ENCODE measurements at regions not wholly inside any gene's neighbourhood (a gene's known extent, or its start where the extent isn't known, plus 50 kb on each side); places are given as distances from the start of the nearest gene placed in this dataset.

DNA sequence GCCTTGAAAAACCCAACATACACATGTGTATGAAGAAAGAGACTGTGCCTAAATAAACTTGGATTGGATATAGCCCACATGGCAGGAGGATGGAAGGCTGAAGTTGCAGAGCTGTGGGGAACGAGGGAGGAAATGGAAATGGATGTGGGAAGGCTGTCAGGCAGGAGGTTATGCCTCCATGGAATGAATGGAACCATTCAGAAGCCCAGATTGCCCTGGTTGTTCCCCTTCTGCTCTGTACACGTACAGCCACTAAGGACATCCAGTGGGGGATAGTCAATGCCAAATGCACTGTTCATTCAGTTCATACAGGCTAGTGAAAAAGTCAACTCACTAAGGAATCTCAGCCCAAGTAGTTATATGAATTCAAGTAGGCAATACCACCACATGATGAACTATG lies 463.7 kb downstream of the TNS1 start:
- no peak overlapping the region for H3K27ac ChIP-seq
- TF ChIP-seq, protein P1, sequence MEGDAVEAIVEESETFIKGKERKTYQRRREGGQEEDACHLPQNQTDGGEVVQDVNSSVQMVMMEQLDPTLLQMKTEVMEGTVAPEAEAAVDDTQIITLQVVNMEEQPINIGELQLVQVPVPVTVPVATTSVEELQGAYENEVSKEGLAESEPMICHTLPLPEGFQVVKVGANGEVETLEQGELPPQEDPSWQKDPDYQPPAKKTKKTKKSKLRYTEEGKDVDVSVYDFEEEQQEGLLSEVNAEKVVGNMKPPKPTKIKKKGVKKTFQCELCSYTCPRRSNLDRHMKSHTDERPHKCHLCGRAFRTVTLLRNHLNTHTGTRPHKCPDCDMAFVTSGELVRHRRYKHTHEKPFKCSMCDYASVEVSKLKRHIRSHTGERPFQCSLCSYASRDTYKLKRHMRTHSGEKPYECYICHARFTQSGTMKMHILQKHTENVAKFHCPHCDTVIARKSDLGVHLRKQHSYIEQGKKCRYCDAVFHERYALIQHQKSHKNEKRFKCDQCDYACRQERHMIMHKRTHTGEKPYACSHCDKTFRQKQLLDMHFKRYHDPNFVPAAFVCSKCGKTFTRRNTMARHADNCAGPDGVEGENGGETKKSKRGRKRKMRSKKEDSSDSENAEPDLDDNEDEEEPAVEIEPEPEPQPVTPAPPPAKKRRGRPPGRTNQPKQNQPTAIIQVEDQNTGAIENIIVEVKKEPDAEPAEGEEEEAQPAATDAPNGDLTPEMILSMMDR (IDR thresholded peaks at IDR 0.05): no peak
- TF ChIP-seq ZFX (IDR thresholded peaks at IDR 0.05; ENCODE audit: borderline replicate concordance): no peak

GRCh38 chr2:217538719-217539118 lies 464.1 kb downstream of the TNS1 start:
- H3K27ac ChIP-seq: no peak overlapping the region
- TF ChIP-seq, protein P1 (IDR thresholded peaks at IDR 0.05): no peak
- no peak for TF ChIP-seq ZFX (IDR thresholded peaks at IDR 0.05; ENCODE audit: borderline replicate concordance)

DNA sequence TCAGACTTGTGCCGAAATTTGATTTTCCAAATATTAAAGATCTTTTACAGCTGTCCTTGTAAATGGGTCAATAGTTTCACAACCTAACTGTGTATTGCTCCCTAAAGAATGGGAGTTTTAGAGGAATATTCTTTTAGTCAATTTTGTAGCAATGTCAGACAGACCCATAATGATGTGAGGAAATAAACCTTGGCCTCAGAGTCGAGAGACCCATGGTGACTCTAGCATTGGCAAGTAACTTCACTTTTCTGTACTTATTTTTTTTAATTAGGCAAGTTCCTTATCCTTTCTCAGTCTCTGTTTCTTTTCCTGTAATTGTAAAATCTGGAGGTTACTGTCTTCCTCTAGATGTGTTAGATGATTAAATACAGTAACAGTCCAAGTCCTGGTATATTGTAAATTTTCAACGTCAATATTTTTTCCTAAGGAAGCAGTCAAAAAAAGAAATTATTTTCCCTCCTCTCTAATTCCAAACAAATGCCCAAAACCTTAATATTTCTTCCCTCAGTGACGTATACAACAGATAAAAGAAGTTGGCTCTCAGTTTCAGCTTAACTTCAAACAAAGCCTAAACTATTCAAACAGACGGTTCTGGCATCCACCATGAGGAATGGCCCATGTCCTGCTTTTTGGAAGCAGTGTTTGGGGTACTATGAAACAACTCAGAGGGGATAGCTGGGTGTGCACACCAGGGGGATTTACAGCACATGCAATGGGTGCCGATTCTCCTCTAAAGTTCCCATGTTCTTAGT lies 466.7 kb downstream of the TNS1 start:
- TF ChIP-seq, protein P1 (IDR thresholded peaks at IDR 0.05): no peak
- TF ChIP-seq ZFX (IDR thresholded peaks at IDR 0.05; ENCODE audit: borderline replicate concordance): no peak
- H3K27ac ChIP-seq: no peak overlapping the region

DNA sequence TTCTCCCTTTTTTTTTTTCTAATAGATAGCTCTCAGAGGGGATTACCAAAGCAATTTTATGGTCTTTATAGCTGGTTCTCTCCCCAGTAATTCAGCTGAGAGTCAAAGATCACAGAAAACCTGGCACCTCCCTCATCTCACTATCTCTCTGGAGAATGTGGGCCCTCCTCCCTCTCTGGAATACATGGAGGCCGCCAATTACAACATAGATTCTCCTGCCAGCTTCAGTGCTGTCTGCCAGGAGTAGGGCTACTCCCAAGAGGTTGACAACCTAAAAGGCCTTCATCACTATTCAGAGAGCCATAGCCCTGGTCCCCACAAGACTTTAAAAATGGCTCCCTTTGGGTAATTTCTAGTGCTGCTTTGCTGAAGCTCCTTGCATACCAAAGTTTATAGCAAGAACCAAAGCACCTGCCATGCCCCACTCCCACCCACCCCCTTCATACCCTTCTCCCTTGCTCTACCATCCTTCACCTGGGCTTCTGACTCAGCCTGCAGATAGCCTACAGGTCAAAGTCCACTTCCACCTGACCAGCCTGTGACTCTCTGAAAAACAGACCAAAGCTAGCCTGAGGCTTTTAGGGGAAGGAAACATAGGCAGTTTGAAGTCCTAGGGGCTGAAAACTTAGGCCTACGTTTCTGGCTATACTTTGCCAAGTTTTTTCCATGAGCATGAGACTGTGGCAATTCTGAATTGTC lies 472.3 kb downstream of the TNS1 start:
- TF ChIP-seq, protein P1 (IDR thresholded peaks at IDR 0.05): no peak
- TF ChIP-seq ZFX (IDR thresholded peaks at IDR 0.05; ENCODE audit: borderline replicate concordance): no peak
- no peak overlapping the region for H3K27ac ChIP-seq

- TF ChIP-seq ZFX (IDR thresholded peaks at IDR 0.05; ENCODE audit: borderline replicate concordance): no peak
- TF ChIP-seq, protein P1 (IDR thresholded peaks at IDR 0.05): no peak
- no peak overlapping the region for H3K27ac ChIP-seq
These were observed 473.5 kb downstream of the TNS1 start for GRCh38 chr2:217529271-217529670.

- TF ChIP-seq, protein P1 (IDR thresholded peaks at IDR 0.05): no peak
- no peak for TF ChIP-seq ZFX (IDR thresholded peaks at IDR 0.05; ENCODE audit: borderline replicate concordance)
- H3K27ac ChIP-seq: no peak overlapping the region
These were observed 475.1 kb downstream of the TNS1 start for GRCh38 chr2:217527590-217528202.

- no peak overlapping the region for H3K27ac ChIP-seq
- no peak for TF ChIP-seq ZFX (IDR thresholded peaks at IDR 0.05; ENCODE audit: borderline replicate concordance)
- TF ChIP-seq, protein P1 (IDR thresholded peaks at IDR 0.05): no peak
These were observed 477.7 kb downstream of the TNS1 start for GRCh38 chr2:217525076-217525475.
